ENCODE measurements at regions not wholly inside any gene's neighbourhood (a gene's known extent, or its start where the extent isn't known, plus 50 kb on each side); places are given as distances from the start of the nearest gene placed in this dataset.

GRCh38 chr11:97537407-97538150 is 1147.8 kb downstream of the JRKL start:
- TF ChIP-seq POLR2A (IDR thresholded peaks at IDR 0.05): no peak
- TF ChIP-seq, protein P1, sequence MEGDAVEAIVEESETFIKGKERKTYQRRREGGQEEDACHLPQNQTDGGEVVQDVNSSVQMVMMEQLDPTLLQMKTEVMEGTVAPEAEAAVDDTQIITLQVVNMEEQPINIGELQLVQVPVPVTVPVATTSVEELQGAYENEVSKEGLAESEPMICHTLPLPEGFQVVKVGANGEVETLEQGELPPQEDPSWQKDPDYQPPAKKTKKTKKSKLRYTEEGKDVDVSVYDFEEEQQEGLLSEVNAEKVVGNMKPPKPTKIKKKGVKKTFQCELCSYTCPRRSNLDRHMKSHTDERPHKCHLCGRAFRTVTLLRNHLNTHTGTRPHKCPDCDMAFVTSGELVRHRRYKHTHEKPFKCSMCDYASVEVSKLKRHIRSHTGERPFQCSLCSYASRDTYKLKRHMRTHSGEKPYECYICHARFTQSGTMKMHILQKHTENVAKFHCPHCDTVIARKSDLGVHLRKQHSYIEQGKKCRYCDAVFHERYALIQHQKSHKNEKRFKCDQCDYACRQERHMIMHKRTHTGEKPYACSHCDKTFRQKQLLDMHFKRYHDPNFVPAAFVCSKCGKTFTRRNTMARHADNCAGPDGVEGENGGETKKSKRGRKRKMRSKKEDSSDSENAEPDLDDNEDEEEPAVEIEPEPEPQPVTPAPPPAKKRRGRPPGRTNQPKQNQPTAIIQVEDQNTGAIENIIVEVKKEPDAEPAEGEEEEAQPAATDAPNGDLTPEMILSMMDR (IDR thresholded peaks at IDR 0.05): no peak

All from Peyer's patch (tissue), 4 donors.